ENCODE measurements at regions not wholly inside any gene's neighbourhood (a gene's known extent, or its start where the extent isn't known, plus 50 kb on each side); places are given as distances from the start of the nearest gene placed in this dataset.

DNA sequence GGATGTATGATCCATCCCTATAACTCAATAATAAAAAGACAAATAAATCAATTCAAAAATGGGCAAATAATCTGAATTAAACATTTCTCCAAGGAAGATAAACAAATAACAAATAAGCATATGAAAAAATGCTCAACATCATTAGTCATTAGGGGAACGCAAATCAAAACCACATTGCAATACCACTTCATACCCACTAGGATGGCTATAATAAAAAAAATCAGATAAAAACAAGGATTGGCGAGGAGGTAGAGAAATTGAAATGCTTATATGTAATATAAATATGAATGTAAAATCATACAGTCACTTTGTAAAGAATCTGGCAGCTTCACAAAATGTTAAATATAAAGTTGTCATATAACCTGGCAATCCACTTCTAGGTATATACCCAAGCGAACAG lies 52.3 kb upstream of the TBCA start:
- no peak for DNase-seq (ENCODE audit: extremely low read depth, low read depth)
- no peak for TF ChIP-seq CTCF (IDR thresholded peaks at IDR 0.05; ENCODE audit: low read depth, low read length)
